ENCODE measurements at regions not wholly inside any gene's neighbourhood (a gene's known extent, or its start where the extent isn't known, plus 50 kb on each side); places are given as distances from the start of the nearest gene placed in this dataset.
"Not testable (repeated sequence)": the region's sequence is repeated elsewhere in the genome, so short reads cannot be mapped to it uniquely, and the experiment has no call there.

GRCh38 chr17:64771980-64772844, 110.1 kb upstream of the SMURF2 start:
- DNase-seq = no peak

GRCh38 chr17:64769712-64770111, 107.6 kb upstream of the SMURF2 start:
- no peak for DNase-seq

GRCh38 chr17:64767269-64767997, 105.3 kb upstream of the SMURF2 start:
- no peak for DNase-seq

- DNase-seq = no peak
These were observed 103.2 kb upstream of the SMURF2 start for GRCh38 chr17:64765191-64765889.

GRCh38 chr17:64750891-64751677, 89.0 kb upstream of the SMURF2 start:
- no peak for DNase-seq

GRCh38 chr17:64750478-64750877, 88.4 kb upstream of the SMURF2 start:
- no peak for DNase-seq

GRCh38 chr17:64749306-64749705, 87.2 kb upstream of the SMURF2 start:
- DNase-seq = no peak

- DNase-seq = no peak
These were observed 85.9 kb upstream of the SMURF2 start for GRCh38 chr17:64747938-64748540.

- DNase-seq = no peak
These were observed 80.2 kb upstream of the SMURF2 start for GRCh38 chr17:64742326-64742725.

GRCh38 chr17:64741916-64742315, 79.8 kb upstream of the SMURF2 start:
- not testable (repeated sequence) for DNase-seq

- no peak for DNase-seq
These were observed 79.0 kb upstream of the SMURF2 start for GRCh38 chr17:64741038-64741641.

- no peak for DNase-seq
These were observed 77.4 kb upstream of the SMURF2 start for GRCh38 chr17:64739316-64740058.

- DNase-seq = no peak
These were observed 74.8 kb upstream of the SMURF2 start for GRCh38 chr17:64736804-64737492.

GRCh38 chr17:64732336-64733006, 70.4 kb upstream of the SMURF2 start:
- DNase-seq = no peak

GRCh38 chr17:64730023-64730422, 67.9 kb upstream of the SMURF2 start:
- DNase-seq = not testable (repeated sequence)

- no peak for DNase-seq
These were observed 67.1 kb upstream of the SMURF2 start for GRCh38 chr17:64729201-64729600.

- DNase-seq = no peak
These were observed 66.1 kb upstream of the SMURF2 start for GRCh38 chr17:64728041-64728695.

- DNase-seq = not testable (repeated sequence)
These were observed 63.9 kb upstream of the SMURF2 start for GRCh38 chr17:64726025-64726424.

GRCh38 chr17:64724246-64724645, 62.1 kb upstream of the SMURF2 start:
- not testable (repeated sequence) for DNase-seq

Data from retina (tissue), 1 donor.